ENCODE measurements at regions not wholly inside any gene's neighbourhood (a gene's known extent, or its start where the extent isn't known, plus 50 kb on each side); places are given as distances from the start of the nearest gene placed in this dataset.

GRCh38 chr6:22668717-22669116 is 99.4 kb downstream of the HDGFL1 start:
- Histone ChIP-seq H3K36me3 (ENCODE audit: control insufficient read depth, insufficient read depth, low read length) (no peaks in the 10 kb centered on the region), H3K27me3 (ENCODE audit: control insufficient read depth, insufficient read depth, low read length) (no peaks in the 10 kb centered on the region), H3K4me3 (ENCODE audit: low read depth, low read length) (no peak overlapping the region)
- DNase-seq (ENCODE audit: low read depth): no peak
- TF ChIP-seq CTCF (IDR thresholded peaks at IDR 0.05; ENCODE audit: insufficient read depth, low read length, poor library complexity, severe bottlenecking): no peak

- DNase-seq (ENCODE audit: low read depth): no peak
- H3K36me3 ChIP-seq (ENCODE audit: control insufficient read depth, insufficient read depth, low read length): no peaks in the 10 kb centered on the region
- no peaks in the 10 kb centered on the region for H3K27me3 ChIP-seq (ENCODE audit: control insufficient read depth, insufficient read depth, low read length)
- no peak for TF ChIP-seq CTCF (IDR thresholded peaks at IDR 0.05; ENCODE audit: insufficient read depth, low read length, poor library complexity, severe bottlenecking)
- no peak overlapping the region for H3K4me3 ChIP-seq (ENCODE audit: low read depth, low read length)
Observed at GRCh38 chr6:22670605-22671004, 101.2 kb downstream of the HDGFL1 start.

GRCh38 chr6:22673474-22673873 is 104.1 kb downstream of the HDGFL1 start:
- no peak for TF ChIP-seq CTCF (IDR thresholded peaks at IDR 0.05; ENCODE audit: insufficient read depth, low read length, poor library complexity, severe bottlenecking)
- Histone ChIP-seq H3K36me3 (ENCODE audit: control insufficient read depth, insufficient read depth, low read length) (no peaks in the 10 kb centered on the region), H3K4me3 (ENCODE audit: low read depth, low read length) (no peak overlapping the region), H3K27me3 (ENCODE audit: control insufficient read depth, insufficient read depth, low read length) (no peaks in the 10 kb centered on the region)
- DNase-seq (ENCODE audit: low read depth): no peak

GRCh38 chr6:22680950-22681349 is 111.6 kb downstream of the HDGFL1 start:
- Histone ChIP-seq H3K36me3 (ENCODE audit: control insufficient read depth, insufficient read depth, low read length) (no peaks in the 10 kb centered on the region), H3K27me3 (ENCODE audit: control insufficient read depth, insufficient read depth, low read length) (no peaks in the 10 kb centered on the region), H3K4me3 (ENCODE audit: low read depth, low read length) (no peak overlapping the region)
- TF ChIP-seq CTCF (IDR thresholded peaks at IDR 0.05; ENCODE audit: insufficient read depth, low read length, poor library complexity, severe bottlenecking): no peak
- no peak for DNase-seq (ENCODE audit: low read depth)

- Histone ChIP-seq H3K36me3 (ENCODE audit: control insufficient read depth, insufficient read depth, low read length) (no peaks in the 10 kb centered on the region), H3K4me3 (ENCODE audit: low read depth, low read length) (no peak overlapping the region), H3K27me3 (ENCODE audit: control insufficient read depth, insufficient read depth, low read length) (no peaks in the 10 kb centered on the region)
- no peak for DNase-seq (ENCODE audit: low read depth)
- no peak for TF ChIP-seq CTCF (IDR thresholded peaks at IDR 0.05; ENCODE audit: insufficient read depth, low read length, poor library complexity, severe bottlenecking)
Observed at GRCh38 chr6:22681761-22682160, 112.4 kb downstream of the HDGFL1 start.

GRCh38 chr6:22682979-22683378 is 113.6 kb downstream of the HDGFL1 start:
- H3K36me3 ChIP-seq (ENCODE audit: control insufficient read depth, insufficient read depth, low read length): no peaks in the 10 kb centered on the region
- TF ChIP-seq CTCF (IDR thresholded peaks at IDR 0.05; ENCODE audit: insufficient read depth, low read length, poor library complexity, severe bottlenecking): no peak
- no peak overlapping the region for H3K4me3 ChIP-seq (ENCODE audit: low read depth, low read length)
- H3K27me3 ChIP-seq (ENCODE audit: control insufficient read depth, insufficient read depth, low read length): no peaks in the 10 kb centered on the region
- no peak for DNase-seq (ENCODE audit: low read depth)

Data from kidney epithelial cell (primary cell).